Left lobe of liver (tissue), 2 donors: ENCODE measurements at regions not wholly inside any gene's neighbourhood (a gene's known extent, or its start where the extent isn't known, plus 50 kb on each side); places are given as distances from the start of the nearest gene placed in this dataset.

Experiments
- ATAC-seq: fragments of 200-7000 bp; cut with Tn5 transposase; one replicate; pipeline ENCODE4 v1.9.1; 2020; ENCODE audit warnings: mild to moderate bottlenecking, moderate library complexity
- DNase-seq: peaks from one replicate; pipeline ENCODE4 v3.0.0-alpha.2; 2020; ENCODE audit warnings: low spot score
- donor health status: DM: no; HTN: no; CAD: no; lungs with moderate emphysema.
- donor health status: DM: no; HTN: yes; CAD: no.

DNA sequence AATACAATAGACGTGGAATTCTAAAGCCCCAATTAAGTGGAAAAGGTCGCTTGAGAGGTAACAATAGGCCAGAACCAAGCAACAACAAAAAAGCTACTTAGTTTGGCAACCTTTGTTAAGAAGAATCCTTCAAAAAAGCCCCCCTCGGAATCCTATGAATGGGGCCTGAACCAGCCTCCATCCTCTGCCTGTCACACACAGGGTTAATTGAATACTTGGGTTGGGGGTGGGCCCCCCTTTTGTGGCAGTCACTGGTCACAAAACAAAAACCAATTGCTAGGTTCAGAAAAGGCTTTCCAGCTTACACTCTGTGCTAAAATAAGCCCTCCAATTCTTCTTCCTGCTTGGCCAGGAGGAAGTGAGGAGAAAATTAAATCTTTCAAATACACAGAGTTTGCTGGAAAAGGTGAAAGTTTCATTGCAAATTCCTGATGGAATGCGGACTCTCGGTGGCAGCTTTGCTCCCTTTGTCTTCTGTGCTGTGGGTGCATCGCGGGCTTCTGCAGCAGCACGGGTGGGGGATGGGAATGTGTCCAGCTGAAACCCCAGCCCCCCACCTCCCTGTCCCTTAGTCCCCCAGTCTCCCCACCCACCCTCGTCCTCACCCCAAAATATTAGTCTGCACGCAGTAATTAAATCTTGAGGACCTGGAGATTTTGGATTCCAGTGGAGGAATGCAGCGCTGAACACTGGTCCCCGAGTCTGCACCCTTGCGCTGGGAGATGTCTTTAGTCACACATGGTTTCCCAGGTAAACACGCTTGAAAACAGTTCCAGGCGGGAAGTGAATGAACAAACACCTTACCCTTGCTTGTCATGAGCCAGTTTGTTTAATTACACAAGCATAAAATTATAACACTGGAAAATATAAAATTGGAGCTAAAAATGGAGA lies 254.3 kb downstream of the SOX11 start:
- no peak for DNase-seq

GRCh38 chr2:5950736-5951135 lies 258.6 kb downstream of the SOX11 start:
- ATAC-seq (no peak), DNase-seq (no peak)

More for the DNA sequence above, 254.3 kb downstream of the SOX11 start:
- no peak for ATAC-seq

DNA sequence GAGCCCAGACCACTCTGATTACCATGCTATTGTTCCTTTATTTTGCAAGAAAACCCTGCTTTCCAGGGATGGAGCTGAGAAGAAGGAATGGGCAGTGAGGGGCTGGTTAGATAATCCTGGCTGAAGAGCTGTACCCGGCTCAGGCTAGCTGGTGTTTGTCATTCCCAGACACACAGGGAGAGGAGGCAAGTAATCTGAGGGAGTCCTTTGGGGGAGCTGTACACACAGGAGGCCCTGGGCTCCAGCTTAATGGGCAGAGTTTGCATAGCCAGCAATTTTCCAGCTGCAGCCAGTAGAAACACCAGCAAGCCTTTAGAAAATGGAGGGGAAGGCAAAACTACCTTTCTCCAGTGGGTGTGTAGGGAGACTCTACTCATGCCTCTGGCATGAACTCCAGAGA lies 259.3 kb downstream of the SOX11 start:
- no peak for ATAC-seq
- DNase-seq: no peak

GRCh38 chr2:5953525-5953924 lies 261.3 kb downstream of the SOX11 start:
- ATAC-seq (no peak), DNase-seq (no peak)

DNA sequence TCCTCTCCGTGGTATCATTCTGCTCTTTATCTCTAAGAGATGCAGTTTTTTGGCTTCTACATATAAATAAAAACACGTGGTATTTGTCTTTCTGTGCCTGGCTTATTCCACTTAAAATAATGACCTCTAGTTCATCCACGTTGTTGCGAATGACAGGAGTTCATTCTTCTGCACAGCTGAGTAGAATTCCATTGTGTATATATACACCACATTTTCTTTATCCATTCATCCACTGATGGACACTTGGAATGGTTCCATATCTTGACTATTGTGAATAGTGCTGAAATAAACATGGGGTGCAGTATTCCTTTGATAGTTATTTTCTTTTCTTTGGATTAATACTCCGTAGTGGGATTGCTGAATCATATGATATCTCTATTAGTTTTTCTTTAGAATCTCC lies 262.3 kb downstream of the SOX11 start:
- ATAC-seq (no peak), DNase-seq (no peak)

DNA sequence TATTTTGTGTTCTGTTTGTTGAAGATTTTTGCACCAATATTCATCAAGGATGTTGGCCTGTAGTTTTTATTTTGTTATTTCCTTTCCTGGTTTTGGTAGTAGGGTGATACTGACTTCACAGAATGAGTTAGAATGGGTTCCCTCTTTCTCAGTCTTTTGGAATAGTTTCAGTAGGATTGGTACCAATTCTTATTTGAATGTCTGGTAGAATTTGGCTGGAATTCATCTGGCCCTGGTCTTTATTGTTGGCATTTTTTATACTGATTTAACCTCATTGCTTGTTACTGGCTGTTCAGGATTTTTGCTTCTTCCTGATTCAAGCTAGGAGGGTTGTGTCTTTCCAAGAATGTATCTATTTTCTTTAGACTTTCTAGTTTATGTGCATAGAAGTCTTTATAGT lies 263.7 kb downstream of the SOX11 start:
- no peak for ATAC-seq

DNA sequence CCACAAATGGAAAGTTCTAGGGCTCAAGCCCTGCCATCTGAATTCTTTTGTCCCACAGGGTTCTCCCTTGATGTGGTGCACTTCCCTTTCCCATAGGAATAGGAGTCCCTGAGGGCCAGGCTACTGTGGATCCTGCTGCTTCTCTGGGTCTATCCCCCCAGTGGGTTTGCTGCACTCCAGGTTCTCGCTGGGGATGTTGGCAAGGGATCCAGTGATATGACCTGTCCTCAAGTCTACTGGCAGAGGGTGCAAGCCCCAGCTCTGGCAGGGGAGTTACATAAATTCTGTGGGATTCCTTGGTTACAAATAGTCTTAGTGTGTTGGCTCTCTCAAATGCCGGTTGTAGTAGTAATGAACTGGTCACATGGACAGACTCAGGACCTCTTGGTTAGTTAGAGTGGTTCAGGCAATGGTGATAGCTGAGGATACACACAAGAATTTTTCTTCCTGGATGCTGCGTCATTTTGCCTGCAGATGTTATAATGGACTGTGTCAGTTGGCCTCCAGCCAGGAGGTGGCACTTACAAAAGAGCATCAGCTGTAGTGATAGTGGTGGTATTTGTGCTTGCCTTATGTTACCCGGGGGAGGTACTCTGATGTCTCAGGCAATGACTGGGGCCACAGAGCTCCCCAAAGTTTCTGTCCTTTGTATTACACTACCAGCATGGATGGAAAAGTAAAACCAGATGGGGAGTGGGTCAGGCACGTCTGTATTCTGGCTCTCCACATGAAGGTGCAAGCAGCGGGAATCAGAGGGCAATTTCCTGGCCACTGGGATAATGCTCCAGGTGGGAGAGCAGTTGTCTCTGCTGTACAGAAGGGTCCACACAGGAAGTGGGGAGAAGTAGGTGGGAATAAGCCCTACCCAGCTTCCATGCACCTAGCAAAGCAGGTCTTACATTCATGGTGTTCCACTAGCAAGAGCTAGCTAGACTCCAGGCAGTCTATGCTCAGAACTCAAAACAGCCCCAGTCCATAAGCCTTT lies 267.9 kb downstream of the SOX11 start:
- no peak for DNase-seq
- ATAC-seq: no peak

More for the DNA sequence above, 263.7 kb downstream of the SOX11 start:
- no peak for DNase-seq

- no peak for ATAC-seq
- DNase-seq: no peak
Observed at GRCh38 chr2:5967506-5967905, 275.3 kb downstream of the SOX11 start.

DNA sequence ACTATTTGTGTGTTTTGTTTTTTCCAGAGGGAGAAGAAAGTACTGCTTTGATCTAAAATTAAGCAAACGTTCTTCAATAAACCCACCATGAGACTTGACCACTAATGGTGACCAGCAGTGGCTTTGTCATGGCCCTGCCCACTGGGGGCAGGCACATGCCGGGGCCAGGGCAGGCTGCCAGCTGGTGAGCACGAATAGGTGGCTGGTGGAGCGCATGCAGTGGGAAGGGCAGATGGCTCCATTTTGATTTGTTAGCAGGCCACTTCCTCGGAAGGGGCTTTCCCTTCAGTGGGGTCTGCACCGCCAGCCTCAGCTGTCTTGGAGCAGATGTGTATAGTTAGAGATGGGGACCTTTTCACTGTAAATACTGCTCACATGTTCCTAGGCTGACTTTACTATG lies 277.1 kb downstream of the SOX11 start:
- DNase-seq (no peak), ATAC-seq (no peak)

GRCh38 chr2:5970347-5970746 lies 278.2 kb downstream of the SOX11 start:
- ATAC-seq: no peak
- DNase-seq: no peak

GRCh38 chr2:5974477-5974876 lies 282.3 kb downstream of the SOX11 start:
- DNase-seq (no peak), ATAC-seq (no peak)

- DNase-seq: no peak
- no peak for ATAC-seq
Observed at GRCh38 chr2:5975401-5975800, 283.2 kb downstream of the SOX11 start.

DNA sequence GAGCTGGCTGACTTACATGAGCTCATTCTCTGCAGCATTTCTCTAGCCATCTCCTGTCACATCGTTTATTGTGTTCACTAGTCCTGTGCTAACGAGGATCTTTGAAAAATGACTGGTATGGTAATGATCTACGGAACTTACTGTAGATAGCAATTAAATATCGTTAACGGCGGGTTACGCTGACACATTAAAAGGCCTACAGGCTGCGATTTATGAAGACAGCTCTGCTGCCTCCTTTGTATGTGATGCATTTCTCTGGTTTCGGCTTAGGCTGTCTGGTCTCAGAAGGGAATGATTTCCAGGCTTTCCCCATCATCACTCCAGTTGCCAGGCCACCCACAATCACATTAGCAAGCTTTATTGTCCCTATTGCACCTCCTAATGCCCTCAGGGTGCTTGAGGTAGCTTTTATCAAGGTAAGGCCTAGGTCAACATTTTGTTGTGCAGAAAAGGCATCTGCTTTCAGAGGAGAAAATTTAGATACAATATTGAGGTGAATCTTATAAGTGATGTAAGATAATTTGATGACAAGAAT lies 284.4 kb downstream of the SOX11 start:
- no peak for ATAC-seq
- DNase-seq: no peak

DNA sequence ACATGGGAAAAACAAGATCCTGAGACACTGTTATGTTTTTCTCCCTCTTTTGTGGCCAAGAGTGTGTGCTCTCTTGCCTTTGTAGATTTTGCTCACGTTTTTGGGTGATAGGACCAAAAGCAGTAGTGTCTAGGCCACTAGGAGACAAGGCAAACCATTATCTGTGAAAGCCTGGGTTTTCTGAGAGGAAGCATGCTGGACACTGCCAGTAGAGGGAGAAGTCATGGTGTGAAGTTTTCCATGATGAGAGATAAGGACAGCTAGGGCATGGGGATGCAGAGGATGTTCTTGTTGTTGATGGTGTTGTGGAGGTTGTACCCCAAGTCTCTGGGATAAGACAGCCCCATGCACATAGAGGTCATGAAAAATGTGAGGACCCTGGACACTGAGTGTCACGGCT lies 285.3 kb downstream of the SOX11 start:
- no peak for ATAC-seq
- no peak for DNase-seq

GRCh38 chr2:5978131-5978751 lies 286.1 kb downstream of the SOX11 start:
- ATAC-seq (no peak), DNase-seq (no peak)

DNA sequence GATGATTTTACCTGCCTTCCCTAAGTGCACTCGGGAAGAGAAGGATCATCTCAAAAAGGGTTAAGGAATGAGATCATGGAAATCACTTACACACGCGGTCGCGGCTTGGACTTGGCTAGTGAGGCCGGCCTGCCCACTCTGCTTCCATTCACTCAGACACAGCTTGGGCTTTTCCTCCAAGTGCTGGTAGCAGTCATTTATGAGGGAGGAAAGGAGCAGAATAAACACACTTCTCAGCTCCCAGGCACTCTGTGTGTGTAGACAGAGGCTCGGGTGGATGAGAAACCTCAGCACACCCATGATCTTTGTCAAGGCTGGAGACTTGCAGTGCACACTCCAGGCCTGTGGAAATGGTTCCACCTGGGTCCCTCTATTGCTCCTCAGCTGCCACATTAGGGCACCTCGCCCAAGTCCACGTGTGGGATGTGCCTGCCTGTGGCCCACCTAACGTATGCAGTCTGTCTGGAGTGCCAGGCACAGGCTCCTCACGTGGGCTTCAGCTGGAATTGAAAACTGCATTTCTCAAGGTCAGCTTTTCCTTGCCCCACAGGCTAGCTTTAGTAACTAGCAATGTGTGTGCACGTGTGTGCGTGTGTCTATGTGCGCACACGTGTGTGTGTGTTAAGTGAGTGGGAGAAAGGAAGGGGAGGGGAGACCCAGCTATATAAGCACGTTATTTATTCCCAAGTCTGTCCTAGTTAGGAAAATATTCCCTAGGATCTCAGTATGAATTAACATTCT lies 288.4 kb downstream of the SOX11 start:
- ATAC-seq (no peak), DNase-seq (no peak)

DNA sequence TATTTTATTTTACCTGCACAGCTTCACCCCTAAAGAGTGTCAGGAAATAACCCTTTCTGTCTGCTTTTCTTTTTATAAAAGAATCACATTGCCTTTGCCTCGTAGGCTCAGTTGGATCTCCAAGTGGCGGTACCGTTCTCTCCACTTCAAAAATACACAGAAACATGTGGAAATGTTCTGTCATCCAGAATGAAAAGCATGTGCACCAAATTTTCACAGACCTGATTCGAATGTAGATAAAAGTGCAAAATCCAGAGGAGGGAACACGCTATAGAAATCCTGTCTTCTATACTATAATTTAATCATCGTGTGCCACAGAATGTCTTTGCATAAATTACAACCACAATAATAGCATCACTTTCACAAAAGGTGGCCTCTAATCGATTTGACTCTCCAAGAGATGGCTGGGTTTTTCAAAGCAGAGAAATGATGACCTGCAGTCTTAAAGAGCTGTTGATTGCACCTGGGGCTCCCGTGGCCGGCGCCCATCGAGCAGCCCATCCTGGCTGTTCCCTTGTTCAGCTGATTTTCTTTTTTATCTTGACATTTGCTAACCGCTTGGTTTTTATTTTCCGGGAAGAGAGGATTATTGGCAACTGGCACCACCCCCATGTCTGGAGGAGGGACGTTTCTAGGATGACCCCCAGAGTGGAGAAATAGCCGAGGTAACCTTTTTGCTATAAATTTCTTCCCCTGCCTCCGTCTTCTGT lies 290.2 kb downstream of the SOX11 start:
- DNase-seq: no peak

GRCh38 chr2:5982903-5983265 lies 290.7 kb downstream of the SOX11 start:
- DNase-seq (no peak), ATAC-seq (no peak)

More for the DNA sequence above, 290.2 kb downstream of the SOX11 start:
- no peak for ATAC-seq

DNA sequence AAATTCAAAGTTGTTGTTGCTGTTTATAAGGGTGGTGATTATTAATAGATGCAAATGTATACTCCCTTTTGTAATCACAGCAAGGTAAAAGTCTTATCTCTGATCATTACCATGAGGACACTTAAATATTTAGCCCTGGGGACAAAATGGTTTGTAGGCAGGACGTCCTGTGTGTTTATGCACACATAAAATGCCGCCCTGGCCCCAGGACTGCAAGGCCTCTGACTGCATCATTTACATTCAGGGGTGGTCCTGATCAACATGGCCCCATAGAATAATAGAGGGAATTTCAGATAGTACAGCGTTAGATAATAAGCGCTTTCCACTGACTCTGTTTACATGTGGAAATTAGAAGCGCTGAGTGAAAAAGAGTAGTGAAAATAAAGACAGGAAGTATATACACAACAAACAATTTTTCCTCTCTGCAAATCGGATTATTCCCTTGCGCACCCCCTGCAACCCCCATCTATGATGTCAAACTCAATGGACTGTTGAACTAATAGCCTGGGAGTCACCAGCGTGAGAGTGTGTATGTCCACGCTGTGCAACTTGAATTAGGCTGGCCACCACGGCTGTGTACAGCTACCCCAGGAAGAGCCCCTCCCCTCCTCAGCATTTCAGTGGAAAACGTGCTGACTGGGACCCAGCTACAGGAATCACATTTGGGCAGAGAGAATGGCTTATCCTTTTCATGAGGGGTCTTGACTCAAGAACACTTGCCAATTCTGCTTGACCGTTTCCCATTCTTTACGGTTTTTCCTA lies 291.5 kb downstream of the SOX11 start:
- no peak for DNase-seq
- ATAC-seq: no peak
